ENCODE measurements at regions not wholly inside any gene's neighbourhood (a gene's known extent, or its start where the extent isn't known, plus 50 kb on each side); places are given as distances from the start of the nearest gene placed in this dataset.

- no peak for DNase-seq (ENCODE audit: low read depth, low spot score)
- CTCF ChIA-PET = interaction anchor here (0.9 to 7.7 kb wide), 9 partner anchors 12 to 944 kb away, joined by 3 to 62 read pairs (median 9); partner anchors contain the start of gene EFCAB11
- H3K4me3 ChIP-seq (ENCODE audit: low read depth, low read length) = no peak overlapping the region
- TF ChIP-seq CTCF (IDR thresholded peaks at IDR 0.05; ENCODE audit: insufficient read depth, low read length, missing control alignments) = no peak
- POLR2A ChIA-PET = no interaction called here
Observed at GRCh38 chr14:89028462-89029134, 204.1 kb downstream of the TTC8 start.

GRCh38 chr14:89029961-89030694 lies 205.7 kb downstream of the TTC8 start:
- TF ChIP-seq CTCF (IDR thresholded peaks at IDR 0.05; ENCODE audit: insufficient read depth, low read length, missing control alignments) = no peak
- POLR2A ChIA-PET = no interaction called here
- H3K4me3 ChIP-seq (ENCODE audit: low read depth, low read length) = no peak overlapping the region
- no peak for DNase-seq (ENCODE audit: low read depth, low spot score)
- CTCF ChIA-PET = interaction anchor here (7.7 kb wide), 1 partner anchor 11 kb away, joined by 62 read pairs; no protein-coding TSS in a partner anchor

- POLR2A ChIA-PET = no interaction called here
- no peak overlapping the region for H3K4me3 ChIP-seq (ENCODE audit: low read depth, low read length)
- TF ChIP-seq CTCF (IDR thresholded peaks at IDR 0.05; ENCODE audit: insufficient read depth, low read length, missing control alignments) = no peak
- CTCF ChIA-PET = interaction anchor here (1.2 kb wide), 1 partner anchor 9 kb away, joined by 4 read pairs; no protein-coding TSS in a partner anchor
- DNase-seq (ENCODE audit: low read depth, low spot score) = no peak
Observed at GRCh38 chr14:89030921-89031320, 206.5 kb downstream of the TTC8 start.

- no peak overlapping the region for H3K4me3 ChIP-seq (ENCODE audit: low read depth, low read length)
- no peak for TF ChIP-seq CTCF (IDR thresholded peaks at IDR 0.05; ENCODE audit: insufficient read depth, low read length, missing control alignments)
- POLR2A ChIA-PET = no interaction called here
- no peak for DNase-seq (ENCODE audit: low read depth, low spot score)
- CTCF ChIA-PET = interaction anchor here (1.2 kb wide), 1 partner anchor 8 kb away, joined by 4 read pairs; no protein-coding TSS in a partner anchor
Observed at GRCh38 chr14:89032086-89032649, 207.7 kb downstream of the TTC8 start.

GRCh38 chr14:89033756-89034155 lies 209.3 kb downstream of the TTC8 start:
- ChIA-PET POLR2A (no interaction called here), CTCF (interaction anchor here (0.7 to 1.5 kb wide), 3 partner anchors 878 to 903 kb away, joined by 3 to 4 read pairs (median 4); no protein-coding TSS in a partner anchor)
- no peak for DNase-seq (ENCODE audit: low read depth, low spot score)
- H3K4me3 ChIP-seq (ENCODE audit: low read depth, low read length) = no peak overlapping the region
- no peak for TF ChIP-seq CTCF (IDR thresholded peaks at IDR 0.05; ENCODE audit: insufficient read depth, low read length, missing control alignments)

GRCh38 chr14:89036371-89036770 lies 211.9 kb downstream of the TTC8 start:
- no peak overlapping the region for H3K4me3 ChIP-seq (ENCODE audit: low read depth, low read length)
- no peak for TF ChIP-seq CTCF (IDR thresholded peaks at IDR 0.05; ENCODE audit: insufficient read depth, low read length, missing control alignments)
- DNase-seq (ENCODE audit: low read depth, low spot score) = no peak
- ChIA-PET POLR2A (no interaction called here), CTCF (interaction anchor here (0.8 kb wide), 1 partner anchor 9 kb away, joined by 4 read pairs; no protein-coding TSS in a partner anchor)
